ENCODE measurements at regions not wholly inside any gene's neighbourhood (a gene's known extent, or its start where the extent isn't known, plus 50 kb on each side); places are given as distances from the start of the nearest gene placed in this dataset.

DNA sequence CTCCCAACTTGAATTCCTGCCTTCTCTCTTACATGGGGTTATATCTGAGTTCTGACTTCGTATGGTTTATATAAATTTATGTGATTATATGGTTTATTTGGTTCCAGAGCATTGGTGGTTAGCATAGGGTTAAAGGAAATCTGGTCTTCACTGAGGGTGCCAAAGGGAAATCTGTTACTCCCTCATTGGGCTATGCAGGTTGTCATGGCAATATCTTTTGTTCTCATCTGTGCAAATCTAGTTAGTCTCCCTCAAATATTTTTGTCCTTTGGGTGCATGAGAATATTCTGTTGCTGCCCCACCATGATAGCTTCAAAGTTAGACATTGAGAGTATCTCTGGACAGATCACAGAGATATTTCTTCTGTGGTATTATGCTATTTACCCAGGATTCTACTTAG lies 71.8 kb upstream of the OTUD4 start:
- TF ChIP-seq, protein P1, sequence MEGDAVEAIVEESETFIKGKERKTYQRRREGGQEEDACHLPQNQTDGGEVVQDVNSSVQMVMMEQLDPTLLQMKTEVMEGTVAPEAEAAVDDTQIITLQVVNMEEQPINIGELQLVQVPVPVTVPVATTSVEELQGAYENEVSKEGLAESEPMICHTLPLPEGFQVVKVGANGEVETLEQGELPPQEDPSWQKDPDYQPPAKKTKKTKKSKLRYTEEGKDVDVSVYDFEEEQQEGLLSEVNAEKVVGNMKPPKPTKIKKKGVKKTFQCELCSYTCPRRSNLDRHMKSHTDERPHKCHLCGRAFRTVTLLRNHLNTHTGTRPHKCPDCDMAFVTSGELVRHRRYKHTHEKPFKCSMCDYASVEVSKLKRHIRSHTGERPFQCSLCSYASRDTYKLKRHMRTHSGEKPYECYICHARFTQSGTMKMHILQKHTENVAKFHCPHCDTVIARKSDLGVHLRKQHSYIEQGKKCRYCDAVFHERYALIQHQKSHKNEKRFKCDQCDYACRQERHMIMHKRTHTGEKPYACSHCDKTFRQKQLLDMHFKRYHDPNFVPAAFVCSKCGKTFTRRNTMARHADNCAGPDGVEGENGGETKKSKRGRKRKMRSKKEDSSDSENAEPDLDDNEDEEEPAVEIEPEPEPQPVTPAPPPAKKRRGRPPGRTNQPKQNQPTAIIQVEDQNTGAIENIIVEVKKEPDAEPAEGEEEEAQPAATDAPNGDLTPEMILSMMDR (IDR thresholded peaks at IDR 0.05), result no peak
- no peak for TF ChIP-seq POLR2A (IDR thresholded peaks at IDR 0.05)
